Gastroesophageal sphincter (tissue), 3 donors: ENCODE measurements at regions not wholly inside any gene's neighbourhood (a gene's known extent, or its start where the extent isn't known, plus 50 kb on each side); places are given as distances from the start of the nearest gene placed in this dataset.

Experiments
- CTCF ChIP-seq, 4 experiments: fragments of 200-600 bp in 2 of 4; fragments of 450-650 bp in 2 of 4; sonication (generic) in 1 of 4; IDR thresholded peaks; one replicate each; pipeline ENCODE4 v1.5.1; 2017 to 2019; ENCODE audit warnings: antibody characterized with exemption in 4 of 4, mild to moderate bottlenecking in 2 of 4, moderate library complexity in 2 of 4
- POLR2A ChIP-seq, 2 donors: fragments of 450-650 bp; IDR thresholded peaks; one replicate each; pipeline ENCODE4 v1.6.1; 2017; ENCODE audit warnings: antibody characterized with exemption in 2 of 2, mild to moderate bottlenecking in 2 of 2, moderate library complexity in 1 of 2
- POLR2AphosphoS5 ChIP-seq: sonication (generic); formaldehyde crosslinking; IDR thresholded peaks from one replicate; pipeline ENCODE4 v1.6.1; 2017; ENCODE audit warnings: antibody characterized with exemption

GRCh38 chr10:64506963-64507362 is 985.8 kb downstream of the REEP3 start:
- TF ChIP-seq CTCF (IDR thresholded peaks at IDR 0.05): no peak
- TF ChIP-seq POLR2AphosphoS5: no peak
- TF ChIP-seq POLR2A (IDR thresholded peaks at IDR 0.05): no peak
